NCI-H1092 (cell line): ENCODE measurements at regions not wholly inside any gene's neighbourhood (a gene's known extent, or its start where the extent isn't known, plus 50 kb on each side); places are given as distances from the start of the nearest gene placed in this dataset.
A peak's percentile ranks its signal among the peaks of the same experiment; 100 is the strongest.

Experiments used
- DNase-seq: peaks from one replicate; lab custom pipeline; 2025; lab: John Stamatoyannopoulos, UW

DNA sequence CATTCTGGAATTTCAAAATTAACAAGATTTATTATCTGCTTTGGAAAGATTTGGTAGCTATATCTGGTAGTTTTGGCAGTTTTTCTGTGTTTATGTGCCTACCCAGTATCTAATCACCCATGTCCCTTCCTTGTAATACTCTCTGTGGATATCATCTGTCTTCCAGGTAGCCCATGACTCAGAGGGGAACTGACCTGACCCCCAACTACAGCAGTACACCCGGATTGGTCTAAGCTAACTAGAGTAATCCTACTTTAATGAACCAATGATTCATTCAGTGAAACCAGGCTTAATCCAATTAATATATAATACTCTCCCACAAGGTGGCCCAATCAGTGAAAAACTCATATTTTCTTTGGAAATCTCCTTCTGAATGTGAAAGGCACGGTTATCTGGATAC is 295.3 kb upstream of the SULF2 start:
- no peak for DNase-seq

DNA sequence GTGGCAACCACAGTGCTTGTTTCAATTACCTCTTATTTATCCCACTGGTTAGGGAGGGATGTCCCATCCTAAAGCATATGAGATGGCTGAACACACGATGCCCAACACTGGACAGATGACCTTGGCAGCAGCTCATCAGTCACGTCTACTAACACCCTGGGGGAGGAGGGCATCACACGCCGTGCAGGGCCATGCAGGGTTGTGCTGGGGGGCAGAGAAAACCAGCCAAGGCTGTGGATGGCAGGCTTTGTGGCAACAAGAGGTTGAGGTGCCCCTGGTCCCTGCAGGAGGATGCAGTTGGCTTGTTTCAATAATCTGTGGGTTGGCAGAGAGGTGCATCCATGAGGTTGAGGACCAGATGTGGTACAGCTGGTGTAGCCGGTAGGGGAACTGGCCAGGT is 293.7 kb upstream of the SULF2 start:
- no peak for DNase-seq

- DNase-seq = no peak
Measured at GRCh38 chr20:48076747-48077146, 291.5 kb upstream of the SULF2 start.

DNA sequence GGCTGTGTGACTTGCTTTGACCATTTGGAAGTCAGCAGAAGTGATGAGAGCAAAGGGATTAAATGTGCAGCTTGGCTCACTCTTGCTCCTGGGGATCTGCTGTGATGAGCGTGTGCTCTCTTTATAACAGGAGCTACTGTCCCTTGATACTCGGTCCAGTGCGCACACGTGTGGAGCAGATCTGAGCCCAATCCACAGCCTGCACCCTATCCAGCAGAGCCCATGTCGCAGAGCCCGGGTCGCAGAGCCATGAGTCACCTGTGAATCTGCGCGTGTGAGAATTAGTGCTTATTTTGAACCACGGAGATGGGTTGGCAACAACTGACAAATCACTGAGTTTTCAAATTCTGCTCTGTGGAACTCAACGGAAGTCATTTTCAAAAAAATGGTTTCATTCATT is 291.0 kb upstream of the SULF2 start:
- no peak for DNase-seq

- DNase-seq = no peak
Measured at GRCh38 chr20:48075591-48076174, 290.4 kb upstream of the SULF2 start.

- DNase-seq = no peak
Measured at GRCh38 chr20:48070991-48071652, 285.8 kb upstream of the SULF2 start.

DNA sequence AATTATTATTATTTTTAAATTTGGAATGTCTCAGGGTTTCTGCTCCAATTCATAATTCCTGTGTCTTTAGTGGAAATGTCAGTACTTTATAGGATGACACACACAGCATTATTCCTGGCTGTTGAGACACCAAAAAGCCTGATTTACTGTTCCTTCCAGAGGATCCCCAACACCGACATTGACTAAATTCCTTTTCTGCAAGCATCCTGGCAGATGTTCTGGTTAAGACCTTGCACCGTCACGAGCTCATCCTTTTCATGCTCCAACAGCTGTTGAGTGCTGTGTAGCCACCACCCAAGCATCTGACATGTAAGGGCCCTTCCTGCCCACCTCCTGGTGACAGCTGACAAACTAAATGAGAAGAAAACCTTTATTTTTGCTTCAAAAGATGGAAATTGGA is 284.3 kb upstream of the SULF2 start:
- no peak for DNase-seq

- DNase-seq = no peak
Measured at GRCh38 chr20:48066851-48067250, 281.6 kb upstream of the SULF2 start.

GRCh38 chr20:48066246-48066645 is 281.0 kb upstream of the SULF2 start:
- no peak for DNase-seq

DNA sequence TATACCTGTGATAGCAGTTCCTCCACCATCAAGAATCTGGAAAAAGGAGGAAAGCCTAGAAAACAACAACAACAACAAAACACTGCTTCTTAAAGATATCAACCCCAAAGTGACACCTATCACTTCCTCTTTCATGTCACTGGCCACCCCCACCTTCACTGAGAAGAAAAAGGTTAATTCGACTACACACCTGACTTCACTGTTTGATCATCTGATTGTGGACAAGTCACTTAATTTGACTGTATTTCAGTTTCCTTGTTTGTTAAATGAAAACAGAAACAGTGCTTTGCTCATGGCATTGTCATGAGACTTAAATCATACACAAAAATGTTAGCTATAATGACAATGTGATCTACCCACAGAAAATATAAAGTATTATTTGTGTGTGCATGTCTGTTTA is 280.6 kb upstream of the SULF2 start:
- DNase-seq = no peak

GRCh38 chr20:48064929-48065328 is 279.6 kb upstream of the SULF2 start:
- DNase-seq = no peak

DNA sequence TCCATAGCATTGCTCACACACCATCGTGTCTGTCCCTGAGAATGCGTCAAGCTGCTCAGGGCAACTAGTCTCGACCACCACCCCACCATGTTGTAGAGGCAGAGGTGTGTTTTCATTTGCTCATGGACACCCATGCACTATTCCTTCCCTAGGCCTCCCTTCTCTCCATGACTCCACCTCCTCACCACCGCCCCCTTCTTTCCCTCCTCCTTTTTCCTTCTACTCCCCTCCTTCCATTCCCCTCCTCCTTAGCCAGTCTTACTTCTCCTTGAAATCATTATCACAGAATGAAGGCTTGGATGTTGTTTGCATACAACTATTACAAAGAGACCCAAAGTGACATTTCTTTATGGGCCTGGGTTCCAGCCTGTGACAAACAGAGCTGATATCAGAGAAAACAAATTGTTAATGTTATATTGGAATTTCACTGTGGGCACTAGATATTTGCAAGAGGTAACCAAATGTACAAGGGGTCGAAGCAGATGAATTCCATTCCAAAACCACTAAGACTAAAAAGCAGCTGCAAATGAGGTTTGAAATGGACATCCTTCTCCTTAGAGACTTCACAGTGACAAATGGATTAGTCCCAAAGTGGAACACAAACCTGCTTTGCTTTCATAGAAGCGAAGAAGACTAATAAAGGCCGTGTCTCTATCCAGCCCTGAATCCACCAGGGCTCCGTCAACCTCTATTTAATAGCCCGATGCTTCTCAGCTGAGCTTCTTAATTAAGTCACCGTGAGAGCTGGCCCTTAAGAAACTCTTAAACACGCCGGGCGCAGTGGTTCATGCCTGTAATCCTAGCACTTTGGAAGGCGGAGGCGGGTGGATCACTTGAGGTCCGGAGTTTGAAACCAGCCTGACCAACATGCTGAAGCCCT is 275.8 kb upstream of the SULF2 start:
- no peak for DNase-seq

DNA sequence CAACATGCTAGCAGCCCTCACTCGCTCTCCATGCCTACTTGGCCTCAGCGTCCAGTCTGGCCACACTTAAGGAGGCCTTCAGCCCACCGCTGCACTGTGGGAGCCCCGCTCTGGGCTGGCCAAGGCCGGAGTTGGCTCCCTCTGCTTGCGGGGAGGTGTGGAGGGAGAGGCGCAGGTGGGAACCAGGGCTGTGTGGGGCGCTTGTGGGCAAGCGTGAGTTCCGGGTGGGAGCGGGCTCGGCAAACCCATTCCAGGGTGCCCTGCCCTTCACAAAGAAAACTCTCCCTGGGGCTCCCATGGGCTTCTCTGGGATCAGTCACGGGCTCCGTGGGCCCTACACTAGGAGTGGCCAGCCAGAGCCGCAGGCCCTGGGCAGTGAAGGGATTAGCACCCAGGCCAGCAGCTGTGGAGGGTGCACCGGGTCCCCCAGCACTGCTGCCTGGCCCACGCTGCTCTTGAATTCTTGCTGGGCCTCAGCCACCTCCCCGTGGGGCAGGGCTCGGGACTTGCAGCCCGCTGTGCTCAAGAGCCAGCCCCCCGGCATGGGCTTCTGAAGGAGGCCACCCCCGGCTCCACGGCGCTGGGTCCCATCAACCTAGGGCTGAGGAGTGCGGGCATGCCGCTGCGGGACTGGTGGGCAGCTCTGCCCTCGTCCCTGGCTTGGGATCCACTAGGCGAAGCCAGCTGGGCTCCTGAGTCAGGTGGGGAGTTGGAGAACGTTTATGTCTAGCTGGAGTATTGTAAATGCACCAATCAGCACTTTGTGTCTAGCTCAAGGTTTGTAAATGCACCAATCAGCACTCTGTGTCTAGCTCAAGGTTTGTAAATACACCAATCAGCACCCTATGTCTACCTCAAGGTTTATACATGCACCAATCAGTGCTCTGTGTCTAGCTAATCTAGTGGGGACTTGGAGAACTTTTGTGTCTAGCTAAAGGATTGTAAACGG is 273.6 kb upstream of the SULF2 start:
- DNase-seq = no peak

DNA sequence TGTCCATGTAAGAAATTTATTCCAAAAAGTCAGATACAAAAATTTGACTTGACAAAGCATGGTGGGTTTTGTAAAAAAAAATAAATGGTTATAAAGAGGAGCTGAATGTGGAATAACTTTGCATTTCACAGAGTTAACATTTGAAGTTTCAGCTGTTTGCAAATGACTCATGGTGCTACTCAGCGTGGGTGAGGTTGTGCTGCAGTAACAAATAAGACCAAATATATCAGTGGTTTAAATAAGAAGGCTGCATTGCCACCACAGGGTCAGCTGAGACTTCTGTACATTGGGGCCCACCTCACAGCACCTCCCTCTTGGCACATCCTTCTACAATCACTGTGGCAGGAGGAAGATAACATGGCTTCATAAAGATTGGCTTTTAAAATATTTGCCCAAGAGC is 272.5 kb upstream of the SULF2 start:
- DNase-seq = no peak

GRCh38 chr20:48057251-48057650 is 272.0 kb upstream of the SULF2 start:
- DNase-seq = no peak

DNA sequence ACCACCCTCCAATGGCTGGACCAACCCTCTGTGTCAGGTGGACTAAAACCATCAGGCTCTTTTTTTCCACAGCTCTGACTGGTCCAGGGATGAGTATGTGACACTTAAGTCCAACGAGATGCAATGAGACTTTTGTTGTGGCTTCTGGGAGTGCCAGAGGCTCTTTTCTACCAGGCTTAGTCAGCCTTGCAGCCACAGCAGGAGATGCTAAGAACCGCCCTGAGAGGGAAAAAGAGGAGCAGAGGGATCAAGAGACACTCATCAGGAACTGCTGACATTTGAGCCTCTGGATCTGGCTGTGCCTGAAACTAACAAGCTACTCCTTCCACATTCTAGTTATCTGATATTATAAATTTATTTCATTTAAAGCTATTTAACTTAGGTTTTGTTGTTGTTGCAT is 270.9 kb upstream of the SULF2 start:
- no peak for DNase-seq

GRCh38 chr20:48054051-48054450 is 268.8 kb upstream of the SULF2 start:
- no peak for DNase-seq

DNA sequence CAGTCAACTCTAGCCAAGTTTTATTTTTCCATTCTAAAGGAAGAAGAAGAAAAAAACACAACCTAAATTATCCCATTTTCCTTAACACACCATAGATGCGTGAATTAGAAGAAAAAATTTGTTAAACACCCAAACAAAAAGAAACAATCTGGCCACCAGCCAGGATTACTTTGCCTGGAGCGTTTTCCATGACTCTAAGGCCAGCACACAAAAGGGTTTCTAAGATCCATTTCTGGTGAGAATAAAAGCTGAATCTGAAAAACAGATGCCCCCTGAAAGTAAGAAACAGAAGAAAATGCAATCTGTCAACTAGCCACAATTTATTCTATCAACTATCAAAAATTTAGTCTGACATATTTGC is 267.2 kb upstream of the SULF2 start:
- peak; percentile 52 for DNase-seq

GRCh38 chr20:48051794-48052474 is 266.7 kb upstream of the SULF2 start:
- peak; percentile 85 for DNase-seq

DNA sequence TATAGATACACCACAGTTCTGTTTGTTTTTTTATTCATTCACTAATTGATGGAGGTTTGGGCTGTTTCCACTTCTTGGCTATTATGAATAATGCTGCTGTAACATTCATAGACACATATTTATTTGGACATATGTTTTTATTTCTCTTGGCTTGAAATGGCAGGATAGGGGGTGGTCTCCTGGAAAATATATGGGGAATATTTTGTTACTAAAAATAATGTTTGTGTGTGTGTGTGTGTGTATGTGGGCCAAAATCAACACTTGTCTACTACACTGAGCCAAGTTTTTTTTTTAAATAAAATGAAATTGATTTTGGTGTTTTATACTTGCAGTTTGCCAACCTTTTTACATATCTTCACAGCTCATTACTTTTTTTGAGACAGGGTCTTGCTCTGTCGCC is 264.4 kb upstream of the SULF2 start:
- no peak for DNase-seq

DNA sequence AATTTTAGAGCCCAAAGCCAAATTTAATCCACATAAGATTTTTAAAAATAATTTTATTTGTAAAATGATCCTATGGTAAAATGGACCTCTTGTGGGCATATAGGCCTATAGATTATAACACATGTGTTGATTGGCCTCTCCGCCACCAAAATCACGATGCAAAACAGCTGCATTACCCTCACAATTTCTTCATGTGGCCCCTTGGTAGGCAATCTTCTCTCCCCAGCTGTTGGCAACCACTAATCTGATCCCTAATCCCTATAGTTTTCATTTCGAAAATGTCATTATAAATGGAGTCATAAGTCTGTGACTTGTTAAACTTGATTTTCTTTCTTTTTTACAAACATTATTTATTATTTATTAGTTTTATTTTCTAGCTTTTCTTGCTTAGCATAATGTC is 263.9 kb upstream of the SULF2 start:
- DNase-seq = no peak

GRCh38 chr20:48047447-48047846 is 262.2 kb upstream of the SULF2 start:
- no peak for DNase-seq
